ENCODE measurements at regions not wholly inside any gene's neighbourhood (a gene's known extent, or its start where the extent isn't known, plus 50 kb on each side); places are given as distances from the start of the nearest gene placed in this dataset.
"Not testable (repeated sequence)": the region's sequence is repeated elsewhere in the genome, so short reads cannot be mapped to it uniquely, and the experiment has no call there.

DNA sequence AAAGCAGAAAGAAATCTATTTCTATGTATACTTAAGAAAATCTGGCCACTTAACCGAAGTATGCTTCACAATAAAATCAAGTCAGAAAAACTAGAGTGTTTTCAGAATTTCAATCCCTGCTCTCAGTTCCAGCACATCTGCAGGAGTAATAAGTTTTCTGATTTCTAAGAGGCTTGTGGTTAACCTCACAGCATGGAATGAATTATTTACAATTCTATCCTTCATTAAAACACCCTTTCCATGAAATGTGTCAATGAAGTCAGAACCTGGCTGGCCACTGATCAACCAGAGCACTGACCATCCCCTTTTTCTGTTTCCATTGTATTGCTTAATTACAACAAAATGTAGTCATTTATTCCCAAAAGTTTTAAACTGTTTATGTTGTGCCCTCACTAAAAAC is 781.4 kb upstream of the INTU start:
- no peak for DNase-seq (ENCODE audit: low spot score)

DNA sequence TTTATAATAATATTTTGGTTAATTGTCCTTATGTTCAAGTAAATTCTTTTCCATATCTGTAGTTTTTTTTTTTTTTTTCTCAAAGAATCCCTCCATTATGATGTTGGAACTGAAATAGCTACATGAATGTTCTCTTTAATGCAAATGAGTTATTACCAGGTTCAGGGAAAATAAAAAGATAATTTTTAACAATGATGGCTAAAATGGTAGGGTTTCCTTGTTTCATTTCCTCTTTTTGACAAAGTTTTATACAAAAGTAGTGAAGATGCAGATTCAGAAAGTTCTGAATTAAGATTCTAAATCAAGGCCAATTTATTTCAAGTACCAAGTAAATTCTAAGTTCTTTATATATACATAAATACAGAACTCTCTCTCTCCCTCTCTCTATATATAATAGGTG is 779.0 kb upstream of the INTU start:
- DNase-seq (ENCODE audit: low spot score), result no peak

DNA sequence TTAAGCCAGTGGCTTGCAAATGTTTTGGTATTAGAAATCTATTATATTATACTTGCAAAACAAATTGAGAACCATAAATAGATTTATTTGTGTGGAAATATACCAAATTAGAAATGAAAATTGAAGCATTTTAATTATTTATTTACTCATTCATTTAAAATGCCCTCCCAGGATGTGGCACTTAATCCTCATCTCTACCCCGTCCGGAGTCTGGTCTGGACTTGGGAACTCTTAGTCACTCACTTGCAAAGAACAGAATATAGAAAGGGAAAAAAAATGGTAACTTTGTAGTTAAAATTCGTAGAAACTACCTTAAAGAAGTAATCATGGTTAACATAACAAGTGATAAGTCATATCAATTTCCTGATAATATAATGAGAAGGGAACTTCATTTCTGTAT is 775.9 kb upstream of the INTU start:
- DNase-seq (ENCODE audit: low spot score), result no peak

DNA sequence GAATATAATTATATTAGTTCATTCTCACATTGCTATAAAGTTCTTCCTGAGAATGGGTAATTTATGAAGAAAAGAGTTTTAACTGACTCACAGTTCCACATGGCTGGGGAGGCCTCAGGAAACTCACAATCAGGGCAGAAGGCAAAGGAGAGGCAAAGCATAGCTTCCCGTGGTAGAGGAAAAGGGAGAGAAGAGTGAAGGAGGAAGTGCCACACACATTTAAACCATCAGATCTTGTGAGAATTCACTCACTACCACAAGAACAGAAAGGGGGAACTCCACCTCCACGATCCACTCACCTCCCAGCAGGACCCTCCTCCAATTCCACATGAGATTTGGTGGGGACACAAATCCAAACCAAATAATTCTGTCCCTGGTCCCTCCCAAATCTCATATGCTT is 773.4 kb upstream of the INTU start:
- DNase-seq (ENCODE audit: low spot score), result no peak

DNA sequence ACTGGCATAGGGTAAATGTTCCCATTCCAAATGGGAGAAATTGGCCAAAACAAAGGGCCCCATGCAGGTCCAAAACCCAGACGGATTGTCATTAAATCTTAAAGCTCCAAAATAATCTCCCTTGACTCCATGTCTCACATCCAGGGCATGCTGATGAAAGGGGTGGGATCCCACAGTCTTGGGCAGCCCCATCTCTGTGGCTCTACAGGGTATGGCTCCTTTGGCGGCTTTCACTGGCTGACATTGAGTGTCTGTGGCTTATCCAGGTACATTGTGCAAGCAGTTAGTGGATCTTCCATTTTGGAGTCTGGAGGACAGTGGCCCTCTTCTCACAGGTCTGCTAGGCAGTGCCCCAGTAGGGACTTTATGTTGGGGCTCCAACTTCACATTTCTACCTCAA is 772.9 kb upstream of the INTU start:
- DNase-seq (ENCODE audit: low spot score), result no peak

DNA sequence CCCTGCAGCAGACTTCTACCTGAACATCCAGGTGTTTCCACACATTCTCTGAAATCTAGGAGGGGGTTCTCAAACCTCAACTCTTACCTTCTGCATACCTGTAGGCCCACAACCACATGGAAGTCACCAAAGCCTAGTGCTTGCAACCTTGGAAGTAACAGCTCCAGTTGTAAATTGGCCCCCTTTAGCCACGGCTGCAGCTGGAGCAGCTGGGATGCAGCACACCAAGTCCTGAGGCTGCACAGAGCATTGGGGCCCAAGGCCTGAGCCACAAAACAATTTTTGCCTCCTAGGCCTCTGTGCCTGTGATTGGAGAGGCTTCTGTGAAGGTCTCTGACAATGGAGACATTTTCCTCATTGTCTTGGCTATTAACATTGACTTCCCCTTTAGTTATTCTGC is 772.4 kb upstream of the INTU start:
- DNase-seq (ENCODE audit: low spot score), result no peak

DNA sequence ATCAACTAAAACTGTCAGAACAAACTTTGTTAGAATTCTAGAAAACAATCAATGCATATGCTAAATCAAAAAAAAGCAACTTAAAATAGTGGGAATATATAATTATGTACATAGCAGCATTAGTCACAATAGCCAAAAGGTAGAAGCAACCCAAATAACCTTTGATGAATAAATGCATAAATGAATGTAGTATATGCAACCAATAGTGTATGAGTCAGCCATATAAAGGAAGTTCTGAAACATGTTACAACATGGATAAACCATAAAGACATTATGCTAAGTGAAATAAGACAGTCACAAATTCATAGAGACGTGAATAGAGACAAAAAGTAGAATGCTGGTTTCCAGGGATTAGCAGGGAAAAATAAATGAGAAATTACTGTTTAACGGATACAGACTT is 762.8 kb upstream of the INTU start:
- DNase-seq (ENCODE audit: low spot score), result no peak

DNA sequence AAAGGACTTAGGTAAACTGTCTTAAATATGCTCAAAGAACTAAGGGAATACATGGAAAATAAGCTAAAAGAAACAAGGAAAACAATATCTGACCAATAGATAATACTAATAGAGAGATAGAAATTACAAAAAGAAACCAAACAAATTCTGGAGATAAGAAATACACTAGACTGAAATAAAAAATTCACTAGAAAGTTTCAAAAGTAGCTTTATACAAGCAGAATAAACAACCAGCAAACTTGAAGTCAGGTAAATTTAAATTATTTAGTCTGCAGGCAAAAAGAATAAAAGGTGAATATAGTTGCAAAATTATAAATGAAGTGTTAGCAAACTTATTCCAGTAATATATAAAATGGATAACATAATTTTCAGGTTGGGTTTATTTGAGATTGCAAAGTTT is 760.9 kb upstream of the INTU start:
- no peak for DNase-seq (ENCODE audit: low spot score)

DNA sequence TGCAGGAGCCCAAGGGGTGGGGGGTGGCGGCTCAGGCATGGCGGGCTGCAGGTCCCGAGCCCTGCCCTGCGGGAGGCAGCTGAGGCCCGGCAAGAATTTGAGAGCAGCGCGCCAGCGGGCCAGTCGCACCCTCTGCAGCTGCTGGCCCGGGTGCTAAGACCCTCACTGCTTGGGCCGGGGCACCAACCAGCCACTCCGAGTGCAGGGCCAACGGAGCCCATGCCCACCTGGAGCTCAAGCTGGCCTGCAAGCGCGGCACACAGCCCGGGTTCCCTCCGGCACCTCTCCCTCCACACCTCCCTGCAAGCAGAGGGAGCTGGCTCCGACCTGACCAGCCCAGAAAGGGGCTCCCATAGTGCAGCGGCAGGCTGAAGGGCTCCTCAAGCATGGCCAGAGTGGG is 758.2 kb upstream of the INTU start:
- DNase-seq (ENCODE audit: low spot score), result no peak

DNA sequence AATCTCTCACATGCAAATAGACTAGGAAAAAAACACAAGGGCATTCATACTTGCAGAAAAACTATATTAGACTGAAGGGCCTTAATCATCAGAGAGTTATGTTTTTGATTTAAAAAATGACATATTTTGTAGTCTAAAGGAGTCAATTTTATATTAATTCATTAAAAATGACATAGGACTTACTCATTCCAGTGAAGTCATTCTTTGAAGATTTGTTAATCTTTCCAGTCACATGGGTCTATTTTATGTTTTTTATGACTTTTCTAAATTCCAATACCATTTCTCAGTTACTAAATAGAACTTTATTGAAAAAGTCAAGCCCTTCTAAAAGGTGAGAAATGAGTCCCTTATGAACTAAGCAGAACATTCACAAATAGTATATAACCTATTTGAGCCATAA is 743.8 kb upstream of the INTU start:
- no peak for DNase-seq (ENCODE audit: low spot score)

DNA sequence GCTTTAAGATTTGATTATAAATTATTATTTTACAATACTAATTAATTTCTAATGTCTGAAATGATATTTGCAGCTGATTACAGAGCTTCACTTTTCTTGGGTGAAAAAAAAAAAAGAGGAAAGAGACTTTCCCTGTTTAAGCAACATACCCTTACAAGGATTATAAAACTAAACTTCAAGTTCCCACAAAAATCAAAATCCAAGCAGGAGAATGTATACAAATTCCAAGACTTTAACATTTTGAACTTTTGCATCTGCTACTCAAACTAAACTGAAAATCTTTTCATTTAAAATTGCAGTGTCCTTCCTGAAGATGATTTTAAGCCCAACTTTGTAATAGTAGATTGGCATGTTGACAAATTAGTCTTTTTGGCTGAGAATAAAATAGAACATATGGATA is 742.4 kb upstream of the INTU start:
- no peak for DNase-seq (ENCODE audit: low spot score)

DNA sequence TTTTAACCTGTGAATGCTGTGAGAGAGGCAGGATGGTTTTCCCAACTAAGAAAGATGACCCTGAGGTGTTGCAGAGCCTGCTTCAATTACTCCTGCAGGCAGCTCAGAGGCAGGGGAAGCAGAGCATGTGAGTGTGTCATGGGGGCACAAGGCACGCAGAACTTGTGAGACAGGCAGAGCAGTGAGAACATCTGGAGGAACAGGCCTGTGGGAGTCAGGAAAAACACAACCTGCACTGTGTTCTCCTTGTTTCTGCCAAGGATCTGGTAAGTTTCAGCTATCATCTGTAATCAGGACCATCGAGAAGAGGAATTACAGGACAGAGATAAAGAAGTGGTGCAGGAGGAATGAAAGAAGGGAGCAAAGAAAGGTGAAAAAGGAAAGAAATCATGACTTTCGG is 741.8 kb upstream of the INTU start:
- no peak for DNase-seq (ENCODE audit: low spot score)

DNA sequence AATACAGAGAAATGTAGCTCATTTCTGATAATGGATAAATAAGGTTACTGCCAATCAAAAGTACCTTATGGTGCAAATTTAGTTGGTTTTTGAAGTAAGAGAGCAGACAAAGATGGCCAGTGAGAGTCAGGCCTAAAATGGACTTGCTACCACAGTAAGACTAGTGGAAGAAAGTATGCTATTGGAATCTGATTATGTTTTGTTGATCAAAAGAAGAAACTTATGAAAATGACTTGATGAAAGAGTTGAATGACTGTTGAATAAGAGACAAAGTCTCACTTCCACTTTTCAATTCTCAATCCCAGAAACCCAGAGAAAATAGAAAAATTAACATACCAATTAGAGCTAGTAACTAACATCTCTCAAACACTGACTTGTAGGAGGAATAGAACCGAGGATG is 737.8 kb upstream of the INTU start:
- DNase-seq (ENCODE audit: low spot score), result no peak

DNA sequence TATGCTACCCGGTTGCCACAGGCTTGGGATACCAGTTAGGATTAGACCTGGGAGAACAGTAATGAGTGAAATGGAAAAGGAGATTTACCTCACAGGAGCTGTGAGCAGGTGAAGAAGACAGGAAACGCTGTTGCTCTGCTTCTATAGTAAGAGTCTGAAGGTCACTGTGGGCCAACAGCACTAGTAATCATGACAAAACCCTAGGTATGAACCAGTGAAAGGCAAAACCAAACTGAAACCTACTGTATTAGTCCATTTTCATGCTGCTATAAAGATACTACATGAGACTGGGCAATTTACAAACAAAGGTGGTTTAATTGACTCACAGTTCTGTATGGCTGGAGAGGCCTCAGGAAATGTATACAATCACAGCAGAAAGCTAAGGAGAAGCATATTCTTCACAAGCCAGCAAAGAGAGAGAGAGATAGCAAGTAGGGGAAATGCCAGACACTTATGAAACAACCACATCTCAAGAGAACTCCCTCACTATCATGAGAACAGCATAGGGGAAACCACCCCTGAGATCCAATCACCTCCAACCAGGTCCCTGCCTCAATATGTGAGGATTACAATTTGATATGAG is 736.7 kb upstream of the INTU start:
- no peak for DNase-seq (ENCODE audit: low spot score)

DNA sequence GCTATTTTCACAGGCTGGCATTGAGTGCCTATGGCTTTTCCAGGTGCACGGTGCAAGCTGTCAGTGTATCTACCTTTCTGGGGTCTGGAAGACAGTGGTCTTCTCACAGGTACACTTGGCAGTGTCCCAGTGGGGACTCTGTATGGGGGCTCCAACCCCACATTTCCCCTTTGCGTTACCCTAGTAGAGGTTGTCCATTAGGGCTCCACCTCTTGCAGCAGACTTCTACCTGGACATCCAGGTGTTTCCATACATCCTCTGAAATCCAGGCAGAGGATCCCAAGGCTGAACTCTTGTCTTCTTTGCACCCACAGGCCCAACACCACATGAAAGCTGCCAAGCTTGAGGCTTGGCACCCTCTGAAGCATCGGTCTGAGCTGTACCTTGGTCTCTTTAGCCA is 735.7 kb upstream of the INTU start:
- no peak for DNase-seq (ENCODE audit: low spot score)

DNA sequence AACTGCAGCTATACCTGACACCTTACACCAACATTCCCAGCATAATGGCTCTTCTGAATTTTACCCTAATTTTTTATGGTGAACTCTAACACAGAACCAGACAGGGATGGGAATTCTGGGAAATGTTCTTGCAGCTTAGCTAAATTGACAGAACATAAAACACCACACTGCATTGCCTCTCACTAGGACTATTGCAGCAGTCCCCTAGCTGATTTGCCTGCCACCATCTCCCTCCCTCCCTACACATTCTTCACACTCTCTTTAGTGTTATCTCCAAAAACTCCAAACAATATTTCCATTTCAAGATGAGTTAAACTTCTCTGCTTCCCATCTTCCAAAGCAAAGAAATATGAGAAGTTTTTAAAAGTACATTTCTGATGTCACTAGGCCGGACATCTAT is 733.9 kb upstream of the INTU start:
- DNase-seq (ENCODE audit: low spot score), result no peak

DNA sequence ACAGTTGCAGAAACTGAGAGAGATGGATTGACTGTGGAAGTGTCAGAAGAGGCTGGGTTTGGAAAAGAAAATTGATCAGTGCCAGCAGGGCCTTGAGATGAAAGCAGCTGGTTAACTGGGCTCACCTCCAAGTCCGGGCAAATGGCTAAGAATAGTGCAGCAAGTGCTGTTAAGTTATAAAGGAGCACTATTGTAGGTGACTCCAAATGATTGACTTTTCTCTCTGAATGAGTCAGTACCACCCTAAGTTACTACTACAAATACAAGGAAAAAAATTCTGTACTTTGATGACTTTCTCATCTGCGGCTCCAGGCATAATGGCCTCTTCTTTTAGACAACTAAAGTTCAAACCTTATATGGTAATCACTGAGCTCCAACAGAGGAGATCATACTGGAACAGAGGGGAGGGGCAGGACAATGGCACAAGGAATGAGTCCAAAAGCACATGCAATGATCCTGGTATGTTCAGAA is 733.4 kb upstream of the INTU start:
- DNase-seq (ENCODE audit: low spot score), result no peak

DNA sequence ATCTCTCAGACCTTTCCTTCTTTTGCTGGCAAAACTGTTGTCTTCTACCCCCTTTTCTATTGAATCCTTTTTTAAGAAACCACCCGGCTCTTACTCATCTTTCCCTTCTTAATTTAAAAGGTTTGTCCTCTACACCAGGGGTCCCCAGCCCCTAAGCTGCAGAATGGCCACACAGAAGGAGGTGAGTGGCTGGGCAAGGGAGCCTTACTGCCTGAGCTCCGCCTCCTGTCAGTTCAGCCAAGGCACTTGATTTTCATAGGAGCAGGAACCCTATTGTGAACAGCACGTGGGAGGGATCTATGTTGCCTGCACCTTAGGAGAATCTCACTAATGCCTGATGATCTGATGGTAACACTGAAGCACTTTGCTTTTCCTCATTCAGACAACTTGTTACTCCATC is 726.3 kb upstream of the INTU start:
- DNase-seq (ENCODE audit: low spot score), result no peak

DNA sequence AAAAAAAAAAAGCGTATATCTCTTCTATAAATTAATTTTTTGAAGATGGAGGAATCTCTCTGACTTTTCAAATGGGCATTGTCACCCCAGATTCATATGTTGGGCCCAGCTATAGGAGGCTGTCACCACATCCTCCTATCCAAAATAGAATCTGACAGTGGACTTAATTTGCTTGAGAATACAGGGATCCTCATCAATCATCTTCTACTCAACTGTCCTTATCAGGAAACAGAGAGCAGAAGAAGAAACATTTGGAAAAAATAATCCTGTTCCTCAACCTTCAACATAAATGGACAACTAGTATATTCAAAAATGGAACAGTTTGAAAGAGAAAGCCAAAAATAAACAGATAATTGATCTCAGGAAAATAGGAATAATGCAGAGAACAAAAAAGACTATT is 725.4 kb upstream of the INTU start:
- no peak for DNase-seq (ENCODE audit: low spot score)

DNA sequence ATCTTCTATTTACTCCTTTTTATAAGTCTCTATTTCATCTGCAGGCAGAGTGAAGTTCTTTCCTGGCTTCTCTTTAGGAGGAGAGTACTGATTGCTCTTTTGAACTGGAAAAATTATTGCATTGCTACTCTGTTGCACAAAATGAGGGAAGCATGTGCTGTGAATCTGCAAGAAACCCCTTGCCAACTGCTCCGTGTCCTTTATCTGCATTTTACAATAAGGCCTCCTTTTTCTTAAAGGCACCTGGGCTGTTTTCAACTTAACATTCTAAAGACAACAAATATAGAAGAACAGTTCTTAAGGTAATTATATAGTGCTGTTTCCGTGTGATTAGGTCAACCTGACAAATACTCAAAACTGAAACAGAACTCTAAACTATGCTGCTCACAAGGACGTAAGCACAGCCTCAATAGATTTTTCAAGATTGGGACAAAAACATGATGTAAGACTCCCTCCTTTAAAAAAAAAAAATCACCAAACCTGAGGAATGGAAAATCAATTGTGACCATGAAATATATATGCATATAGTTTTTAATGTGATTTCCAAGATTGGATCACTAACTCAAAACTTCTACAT is 716.6 kb upstream of the INTU start:
- DNase-seq (ENCODE audit: low spot score), result no peak

DNA sequence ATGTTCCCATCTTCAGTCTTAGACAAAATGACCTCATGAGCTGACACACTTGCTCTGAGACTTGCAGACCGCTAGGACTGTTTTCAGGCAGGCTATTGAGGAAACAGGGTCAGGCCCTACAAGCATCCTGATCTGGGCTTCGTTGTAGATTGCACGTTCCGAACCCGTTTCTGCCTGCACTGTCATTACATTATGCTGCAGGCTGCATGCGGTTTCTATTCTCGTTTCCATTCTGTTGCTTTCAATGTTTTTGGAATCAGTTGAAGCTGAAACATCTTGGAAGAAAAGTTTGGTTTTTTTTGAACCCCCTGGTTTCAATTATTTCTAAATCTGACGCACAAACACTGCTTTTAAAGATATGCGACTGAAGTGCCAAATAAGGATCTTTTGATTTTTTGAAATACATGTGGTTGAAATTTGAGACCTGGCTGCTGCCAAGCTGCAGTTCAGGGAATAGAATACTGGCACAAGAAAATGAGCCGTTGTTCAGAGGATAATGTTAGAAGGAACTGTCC is 716.1 kb upstream of the INTU start:
- DNase-seq (ENCODE audit: low spot score), result no peak

DNA sequence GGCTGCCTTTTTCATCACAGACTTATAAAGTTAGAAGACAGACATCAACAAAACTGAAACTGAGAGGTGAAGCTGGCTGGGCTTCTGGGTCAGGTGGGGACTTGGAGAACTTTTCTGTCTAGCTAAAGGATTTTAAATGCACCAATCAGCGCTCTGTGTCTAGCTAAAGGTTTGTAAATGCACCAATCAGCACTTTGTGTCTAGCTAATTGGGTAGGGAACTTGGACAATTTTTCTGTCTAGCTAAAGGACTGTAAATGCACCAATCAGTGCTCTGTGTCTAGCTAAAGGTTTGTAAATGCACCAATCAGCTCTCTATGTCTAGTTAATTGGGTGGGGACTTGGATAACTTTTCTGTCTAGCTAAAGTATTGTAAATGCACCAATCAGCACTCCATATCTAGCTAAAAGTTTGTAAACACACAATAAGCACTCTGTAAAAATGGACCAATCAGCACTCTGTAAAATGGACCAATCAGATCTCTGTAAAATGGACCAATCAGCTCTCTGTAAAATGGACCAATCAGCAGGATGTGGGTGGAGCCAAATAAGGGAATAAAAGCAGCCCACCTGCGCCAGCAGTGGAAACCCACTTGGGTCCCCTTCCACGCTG is 710.3 kb upstream of the INTU start:
- DNase-seq (ENCODE audit: low spot score), result not testable (repeated sequence)

DNA sequence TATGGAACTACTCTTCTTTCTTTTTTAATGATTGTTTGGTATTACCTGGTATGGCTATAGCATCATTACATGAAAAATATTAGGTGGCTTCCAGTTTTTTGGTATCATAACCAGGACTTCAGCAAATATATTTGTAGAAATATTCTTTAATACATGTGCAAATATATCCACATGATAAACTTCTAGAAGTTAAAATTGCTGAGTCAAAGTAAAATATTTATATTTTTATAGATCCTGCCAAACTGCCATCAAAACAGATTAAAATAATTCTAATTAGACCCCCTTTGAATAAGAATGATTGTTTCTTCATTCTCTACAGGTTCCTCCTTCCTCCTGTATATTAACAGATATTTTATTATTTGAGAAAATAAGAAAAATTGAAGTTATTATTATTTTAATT is 708.5 kb upstream of the INTU start:
- no peak for DNase-seq (ENCODE audit: low spot score)

DNA sequence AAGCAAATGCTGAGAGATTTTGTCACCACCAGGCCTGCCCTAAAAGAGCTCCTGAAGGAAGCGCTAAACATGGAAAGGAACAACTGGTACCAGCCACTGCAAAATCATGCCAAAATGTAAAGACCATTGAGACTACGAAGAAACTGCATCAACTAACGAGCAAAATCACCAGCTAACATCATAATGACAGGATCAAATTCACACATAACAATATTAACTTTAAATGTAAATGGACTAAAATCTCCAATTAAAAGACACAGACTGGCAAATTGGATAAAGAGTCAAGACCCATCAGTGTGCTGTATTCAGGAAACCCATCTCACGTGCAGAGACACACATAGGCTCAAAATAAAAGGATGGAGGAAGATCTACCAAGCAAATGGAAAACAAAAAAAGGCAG is 702.7 kb upstream of the INTU start:
- DNase-seq (ENCODE audit: low spot score), result not testable (repeated sequence)

Data from cerebellar cortex (tissue), 1 donor.